Naive thymus-derived CD4-positive, alpha-beta T cell (primary cell): ENCODE measurements at regions not wholly inside any gene's neighbourhood (a gene's known extent, or its start where the extent isn't known, plus 50 kb on each side); places are given as distances from the start of the nearest gene placed in this dataset.

Experiments
- ATAC-seq: fragments of 150-1000 bp; cut with Tn5 transposase; 2 replicates; pipeline ENCODE4 v1.10.0; 2021; ENCODE audit warnings: mild to moderate bottlenecking, moderate library complexity
- CTCF ChIA-PET: fragments of 350-600 bp; sonication (Branson Sonifier 250); formaldehyde crosslinking; loops from one replicate; lab custom pipeline; 2021; ENCODE audit warnings: antibody characterized with exemption; lab: Charles Lee
- POLR2A ChIA-PET: fragments of 350-600 bp; sonication (Branson Sonifier 250); formaldehyde crosslinking; loops from one replicate; lab custom pipeline; 2021; ENCODE audit warnings: antibody characterized with exemption, inconsistent platforms; lab: Charles Lee
- DNase-seq, 9 donors: peaks; one replicate each; pipeline versions ENCODE4 v3.0.0 to v3.0.0-alpha.2; 2020 to 2022; ENCODE audit warnings: mixed read lengths in 1 of 9
- H3K27ac ChIP-seq: one replicate; pipeline ENCODE4 v1.7.0; 2013; ENCODE audit warnings: mild to moderate bottlenecking, low read depth, low read length, moderate library complexity
- H3K27me3 ChIP-seq, 2 donors: one replicate each; pipeline ENCODE4 v1.7.0; 2013; ENCODE audit warnings: low read length in 2 of 2, mild to moderate bottlenecking in 2 of 2, moderate library complexity in 2 of 2; ENCODE audit not compliant: control insufficient read depth in 2 of 2, insufficient read depth in 2 of 2
- H3K36me3 ChIP-seq, 3 experiments: 1 replicate in 2 of 3; 2 replicates in 1 of 3; pipeline ENCODE4 v1.7.0; 2013; ENCODE audit warnings: low read length in 3 of 3, mild to moderate bottlenecking in 3 of 3, moderate library complexity in 1 of 3; ENCODE audit not compliant: insufficient read depth in 3 of 3, control insufficient read depth in 2 of 3
- H3K4me1 ChIP-seq, 2 donors: one replicate each; pipeline ENCODE4 v1.7.0; 2013; ENCODE audit warnings: low read length in 2 of 2, mild to moderate bottlenecking in 2 of 2, moderate library complexity in 1 of 2; ENCODE audit not compliant: control insufficient read depth in 2 of 2, insufficient read depth in 2 of 2
- H3K4me3 ChIP-seq: 2 replicates; pipeline ENCODE4 v1.7.0; 2013; ENCODE audit warnings: mild to moderate bottlenecking, low read length
- H3K9me3 ChIP-seq, 3 experiments: 1 replicate in 2 of 3; 2 replicates in 1 of 3; pipeline ENCODE4 v1.7.0; 2013; ENCODE audit warnings: low read length in 3 of 3; ENCODE audit not compliant: control insufficient read depth in 2 of 3
- H3K27ac Mint-ChIP-seq, 9 donors: one replicate each; pipeline ENCODE4 v1.8.0; 2020 to 2022; ENCODE audit warnings: mixed read lengths in 9 of 9, mild to moderate bottlenecking in 8 of 9, moderate library complexity in 5 of 9, inconsistent platforms in 2 of 9
- H3K27me3 Mint-ChIP-seq, 5 donors: one replicate each; pipeline ENCODE4 v1.8.0; 2021 to 2022; ENCODE audit warnings: mixed read lengths in 5 of 5, mild to moderate bottlenecking in 1 of 5
- H3K36me3 Mint-ChIP-seq, 5 donors: one replicate each; pipeline ENCODE4 v1.8.0; 2020 to 2022; ENCODE audit warnings: mixed read lengths in 5 of 5, mild to moderate bottlenecking in 3 of 5, inconsistent platforms in 1 of 5
- H3K4me1 Mint-ChIP-seq, 7 donors: one replicate each; pipeline ENCODE4 v1.8.0; 2020 to 2022; ENCODE audit warnings: mixed read lengths in 7 of 7, mild to moderate bottlenecking in 3 of 7, inconsistent platforms in 1 of 7
- H3K4me3 Mint-ChIP-seq, 10 donors: one replicate each; pipeline ENCODE4 v1.8.0; 2020 to 2022; ENCODE audit warnings: mild to moderate bottlenecking in 10 of 10, mixed read lengths in 10 of 10, moderate library complexity in 6 of 10, inconsistent platforms in 2 of 10
- H3K9me3 Mint-ChIP-seq, 11 donors: one replicate each; pipeline ENCODE4 v1.8.0; 2020 to 2022; ENCODE audit warnings: mixed read lengths in 11 of 11, mild to moderate bottlenecking in 4 of 11, inconsistent platforms in 1 of 11, moderate library complexity in 1 of 11
- intact Hi-C, 2 donors: fragments of 100-400 bp; cut with micrococcal nuclease; formaldehyde crosslinking; loops; one replicate each; pipeline ENCODE4 v1.15.1; 2023

DNA sequence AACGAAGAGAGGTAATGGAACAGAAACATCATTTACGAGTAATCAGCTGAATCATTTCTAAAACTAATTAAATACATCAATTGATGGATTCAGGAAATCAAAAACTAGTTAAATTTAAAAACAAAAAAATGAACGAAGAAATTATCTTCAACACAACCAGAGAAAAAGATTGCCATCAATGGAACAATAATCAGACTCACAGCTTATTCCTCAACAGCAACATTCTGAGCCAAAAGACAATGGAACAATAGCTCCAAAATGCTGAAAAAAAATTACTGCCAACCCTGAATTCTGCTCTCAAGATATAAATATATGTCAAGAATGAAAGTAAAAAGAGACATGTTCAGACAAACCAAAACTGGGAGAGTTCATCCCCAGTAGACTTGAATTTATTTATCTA is 65.5 kb upstream of the KLF3 start:
- no peaks in the 10 kb centered on the region for H3K27me3 ChIP-seq
- intact Hi-C loops, result no loop called here
- no peaks in the 10 kb centered on the region for H3K4me1 ChIP-seq
- ChIA-PET POLR2A (interaction anchor here (0.7 to 1.0 kb wide), 3 partner anchors 15 to 23 kb away, joined by 3 to 6 read pairs (median 5); no protein-coding TSS in a partner anchor), CTCF (interaction anchor here (0.7 kb wide), 1 partner anchor 100 kb away, joined by 3 read pairs; no protein-coding TSS in a partner anchor)
- no peak for DNase-seq
- no peak overlapping the region for H3K27ac Mint-ChIP-seq
- H3K36me3 ChIP-seq, result no peaks in the 10 kb centered on the region
- no peak overlapping the region for H3K27ac ChIP-seq
- H3K4me3 Mint-ChIP-seq, result no peak overlapping the region
- H3K27me3 Mint-ChIP-seq, result peaks cover 0 to 5% (median 0%) of the 10 kb centered on the region in 5 donors
- H3K4me3 ChIP-seq, result no peak overlapping the region
- no peaks in the 10 kb centered on the region for H3K9me3 ChIP-seq
- no peaks in the 10 kb centered on the region for H3K36me3 Mint-ChIP-seq
- H3K9me3 Mint-ChIP-seq, result no peaks in the 10 kb centered on the region
- no peak for ATAC-seq
- H3K4me1 Mint-ChIP-seq, result peaks cover 0 to 16% (median 6%) of the 10 kb centered on the region in 7 donors

DNA sequence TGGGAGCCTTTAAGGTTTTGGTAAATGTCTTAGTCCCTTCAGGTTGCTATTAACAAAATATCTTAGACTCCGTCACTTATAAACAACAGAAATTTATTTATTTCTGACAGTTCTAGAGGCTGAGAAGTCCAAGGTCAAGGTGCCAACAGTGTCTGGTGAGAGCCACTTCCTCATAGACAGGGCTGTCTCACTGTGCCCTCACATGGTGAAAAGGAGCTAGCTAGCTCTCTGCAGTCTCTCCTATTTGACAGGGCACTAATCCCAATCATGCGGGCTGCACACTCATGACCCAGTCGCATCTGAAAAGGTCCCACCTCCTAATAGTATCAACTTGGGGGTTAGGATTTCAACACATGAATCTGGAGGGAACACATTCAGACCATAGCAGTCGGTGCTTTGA is 63.4 kb upstream of the KLF3 start:
- no peaks in the 10 kb centered on the region for H3K9me3 ChIP-seq
- H3K4me3 ChIP-seq, result no peak overlapping the region
- ATAC-seq, result peak; percentile 63
- DNase-seq, result no peak
- peaks cover 0 to 3% (median 0%) of the 10 kb centered on the region in 11 donors for H3K9me3 Mint-ChIP-seq
- H3K36me3 ChIP-seq, result no peaks in the 10 kb centered on the region
- H3K36me3 Mint-ChIP-seq, result peaks cover 0 to 10% (median 0%) of the 10 kb centered on the region in 5 donors
- POLR2A ChIA-PET, result no interaction called here
- H3K27me3 ChIP-seq, result no peaks in the 10 kb centered on the region
- H3K27ac Mint-ChIP-seq, result peak overlapping the region in 3 of 9 donors; percentile 22 to 56 (median 27)
- H3K4me1 ChIP-seq, result peaks cover 3 to 4% of the 10 kb centered on the region in 2 donors
- intact Hi-C loops, result loop anchor here (1.0 to 10.0 kb wide), 4 partner anchors 64 to 422 kb away; partner anchors contain the start of gene KLF3 (in 1 of the 2)
- CTCF ChIA-PET, result interaction anchor here (0.8 kb wide), 1 partner anchor 74 kb away, joined by 4 read pairs; no protein-coding TSS in a partner anchor
- no peak overlapping the region for H3K4me3 Mint-ChIP-seq
- H3K27ac ChIP-seq, result no peak overlapping the region
- peaks cover 0 to 8% (median 0%) of the 10 kb centered on the region in 5 donors for H3K27me3 Mint-ChIP-seq
- peaks cover 16 to 32% (median 18%) of the 10 kb centered on the region in 7 donors for H3K4me1 Mint-ChIP-seq

DNA sequence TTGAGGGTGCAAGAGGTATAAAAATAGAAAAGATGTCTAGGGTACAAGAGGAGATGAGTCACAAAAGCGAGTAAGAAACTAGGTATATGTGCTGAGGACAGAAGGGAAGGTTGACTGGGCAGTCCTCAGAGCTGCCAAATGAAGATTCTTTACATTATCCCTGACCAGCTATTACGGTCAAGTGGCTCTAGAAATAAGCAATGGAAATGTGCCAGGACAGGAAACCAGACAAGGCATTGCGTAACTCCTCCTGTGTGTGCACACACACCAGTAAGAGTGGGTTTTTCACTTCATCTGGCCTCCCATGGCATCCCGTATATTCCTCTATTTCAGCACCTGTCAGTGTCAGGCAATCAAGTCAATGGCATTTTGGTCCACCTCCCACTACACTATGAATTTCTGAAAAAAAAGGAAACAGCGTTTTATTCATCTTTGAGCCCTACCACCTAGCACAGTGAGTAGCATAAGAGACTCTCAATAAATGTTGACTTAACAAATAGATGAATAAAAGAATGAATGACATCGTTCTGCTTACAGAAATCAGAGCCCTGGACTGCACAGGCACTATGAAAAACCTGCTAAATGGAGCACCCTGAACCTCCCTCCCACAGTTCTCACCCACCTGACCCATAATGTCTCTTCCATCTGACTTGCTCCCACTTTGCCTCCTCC is 62.6 kb upstream of the KLF3 start:
- H3K27ac ChIP-seq, result no peak overlapping the region
- intact Hi-C loops, result loop anchor here (2.0 to 10.0 kb wide), 2 partner anchors 63 to 423 kb away; partner anchors contain the start of gene KLF3 (in 1 of the 2)
- no peak overlapping the region for H3K4me3 Mint-ChIP-seq
- H3K36me3 ChIP-seq, result no peaks in the 10 kb centered on the region
- H3K27ac Mint-ChIP-seq, result peak overlapping the region in 4 of 9 donors; percentile 18 to 27 (median 20)
- H3K27me3 Mint-ChIP-seq, result peaks cover 0 to 10% (median 0%) of the 10 kb centered on the region in 5 donors
- H3K4me1 Mint-ChIP-seq, result peaks cover 16 to 40% (median 24%) of the 10 kb centered on the region in 7 donors
- H3K9me3 ChIP-seq, result no peaks in the 10 kb centered on the region
- ChIA-PET CTCF (interaction anchor here (0.8 kb wide), 1 partner anchor 74 kb away, joined by 4 read pairs; no protein-coding TSS in a partner anchor), POLR2A (no interaction called here)
- DNase-seq (no peak), ATAC-seq (no peak)
- H3K4me1 ChIP-seq, result peaks cover 5% of the 10 kb centered on the region in 2 donors
- peaks cover 0 to 10% (median 0%) of the 10 kb centered on the region in 5 donors for H3K36me3 Mint-ChIP-seq
- H3K4me3 ChIP-seq, result no peak overlapping the region
- H3K9me3 Mint-ChIP-seq, result peaks cover 0 to 3% (median 0%) of the 10 kb centered on the region in 11 donors
- H3K27me3 ChIP-seq, result no peaks in the 10 kb centered on the region

DNA sequence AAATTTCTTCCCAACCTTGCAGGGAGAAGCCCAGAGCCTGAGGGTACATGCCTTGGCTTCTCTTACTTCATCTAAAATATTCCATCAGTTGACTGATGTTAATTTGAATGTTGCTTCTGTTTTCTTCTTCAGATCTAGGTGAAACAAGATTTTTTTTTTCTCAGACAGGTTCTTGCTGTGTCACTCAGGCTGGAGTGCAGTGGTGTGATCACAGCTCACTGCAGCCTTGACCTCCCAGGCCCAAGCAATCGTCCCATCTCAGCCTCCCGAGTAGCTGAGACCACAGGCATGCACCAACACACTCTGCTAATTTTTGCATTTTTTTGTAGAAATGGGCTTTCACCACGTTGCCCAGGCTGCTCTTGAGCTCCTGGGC is 62.1 kb upstream of the KLF3 start:
- H3K27ac ChIP-seq, result no peak overlapping the region
- intact Hi-C loops, result loop anchor here (2.0 to 10.0 kb wide), 2 partner anchors 63 to 423 kb away; partner anchors contain the start of gene KLF3 (in 1 of the 2)
- ATAC-seq (no peak), DNase-seq (no peak)
- H3K4me3 Mint-ChIP-seq, result no peak overlapping the region
- peaks cover 0 to 10% (median 0%) of the 10 kb centered on the region in 5 donors for H3K27me3 Mint-ChIP-seq
- CTCF ChIA-PET, result interaction anchor here (0.7 kb wide), 1 partner anchor 32 kb away, joined by 3 read pairs; no protein-coding TSS in a partner anchor
- peaks cover 0 to 10% (median 0%) of the 10 kb centered on the region in 5 donors for H3K36me3 Mint-ChIP-seq
- peak overlapping the region in 3 of 9 donors; percentile 18 for H3K27ac Mint-ChIP-seq
- H3K27me3 ChIP-seq, result no peaks in the 10 kb centered on the region
- H3K9me3 ChIP-seq, result no peaks in the 10 kb centered on the region
- no peaks in the 10 kb centered on the region for H3K36me3 ChIP-seq
- H3K9me3 Mint-ChIP-seq, result peaks cover 0 to 3% (median 0%) of the 10 kb centered on the region in 11 donors
- H3K4me1 ChIP-seq, result peaks cover 5% of the 10 kb centered on the region in 2 donors
- peaks cover 20 to 46% (median 29%) of the 10 kb centered on the region in 7 donors for H3K4me1 Mint-ChIP-seq
- H3K4me3 ChIP-seq, result no peak overlapping the region
- POLR2A ChIA-PET, result no interaction called here

DNA sequence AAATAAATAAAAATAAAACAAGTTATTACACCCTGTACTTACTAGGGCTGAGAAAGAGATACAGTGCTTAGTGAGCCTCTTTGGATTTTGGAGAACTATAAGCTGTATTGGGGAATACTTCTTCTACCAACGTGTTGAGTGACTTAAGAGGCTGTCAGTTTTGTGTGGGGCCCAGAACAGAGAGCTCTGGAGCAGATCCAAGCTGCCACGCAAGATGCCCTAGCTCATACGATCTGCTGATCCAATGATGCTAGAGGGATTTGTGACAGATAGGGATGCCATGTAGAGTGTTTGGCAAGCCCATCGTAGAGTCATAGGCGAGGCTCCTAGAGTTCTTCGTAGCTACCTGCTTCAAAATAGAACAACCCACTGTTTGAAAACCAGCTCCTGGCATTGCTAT is 60.3 kb upstream of the KLF3 start:
- H3K27ac ChIP-seq, result no peak overlapping the region
- ATAC-seq (no peak), DNase-seq (no peak)
- peaks cover 5% of the 10 kb centered on the region in 2 donors for H3K4me1 ChIP-seq
- no peaks in the 10 kb centered on the region for H3K36me3 ChIP-seq
- H3K4me3 ChIP-seq, result no peak overlapping the region
- peaks cover 0 to 10% (median 0%) of the 10 kb centered on the region in 5 donors for H3K36me3 Mint-ChIP-seq
- POLR2A ChIA-PET, result interaction anchor here (1.1 to 2.0 kb wide), 3 partner anchors 9 to 65 kb away, joined by 4 to 6 read pairs (median 5); no protein-coding TSS in a partner anchor
- H3K27me3 Mint-ChIP-seq, result peaks cover 0 to 10% (median 0%) of the 10 kb centered on the region in 5 donors
- H3K27ac Mint-ChIP-seq, result peak overlapping the region in 1 of 9 donors; percentile 16
- H3K27me3 ChIP-seq, result no peaks in the 10 kb centered on the region
- CTCF ChIA-PET, result interaction anchor here (0.6 to 1.4 kb wide), 2 partner anchors 18 to 283 kb away, joined by 5 read pairs; no protein-coding TSS in a partner anchor
- H3K4me1 Mint-ChIP-seq, result peaks cover 22 to 50% (median 40%) of the 10 kb centered on the region in 7 donors
- peaks cover 0 to 3% (median 0%) of the 10 kb centered on the region in 11 donors for H3K9me3 Mint-ChIP-seq
- no peaks in the 10 kb centered on the region for H3K9me3 ChIP-seq
- no peak overlapping the region for H3K4me3 Mint-ChIP-seq
- intact Hi-C loops, result loop anchor here in 1 of 2 donors (10.0 kb wide), 1 partner anchor 61 kb away; the partner anchor contains the start of gene KLF3

DNA sequence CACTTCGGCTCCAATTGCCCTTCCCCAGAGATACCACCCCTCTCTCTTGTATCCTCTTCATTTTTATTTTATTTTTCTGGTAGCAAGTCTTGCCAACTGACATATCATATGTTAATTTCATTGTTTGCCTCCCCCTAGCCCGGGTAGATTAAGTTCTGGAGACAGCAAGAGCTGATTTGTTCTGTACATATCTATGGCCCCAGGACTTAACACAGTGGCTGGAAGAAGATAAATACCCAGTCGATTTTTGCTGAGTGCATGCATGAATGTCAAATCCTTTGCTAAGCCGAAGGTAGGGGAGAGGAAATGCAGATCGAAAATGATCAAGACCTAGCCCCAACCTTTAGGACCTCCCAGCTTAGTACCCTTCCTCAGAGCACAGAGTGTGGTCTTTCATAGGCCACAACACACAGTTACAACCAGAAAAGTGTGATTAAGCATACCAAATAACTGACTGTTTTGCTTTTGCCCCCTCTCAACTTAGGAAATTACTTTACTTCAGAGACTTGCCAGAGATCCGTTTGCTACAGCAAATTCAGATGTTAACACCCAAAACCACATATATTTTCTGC is 58.7 kb upstream of the KLF3 start:
- ATAC-seq, result no peak
- no peak for DNase-seq
- Mint-ChIP-seq H3K4me3 (peak overlapping the region in 4 of 10 donors; percentile 6 to 18 (median 14)), H3K36me3 (peaks cover 0 to 10% (median 2%) of the 10 kb centered on the region in 5 donors), H3K27me3 (peaks cover 0 to 8% (median 0%) of the 10 kb centered on the region in 5 donors), H3K9me3 (peaks cover 0 to 3% (median 0%) of the 10 kb centered on the region in 11 donors), H3K27ac (peak overlapping the region in 7 of 9 donors; percentile 16 to 55 (median 45)), H3K4me1 (peaks cover 28 to 60% (median 44%) of the 10 kb centered on the region in 7 donors)
- ChIA-PET POLR2A (interaction anchor here (1.1 to 1.4 kb wide), 2 partner anchors 16 to 17 kb away, joined by 3 to 4 read pairs; no protein-coding TSS in a partner anchor), CTCF (interaction anchor here (1.4 kb wide), 1 partner anchor 284 kb away, joined by 5 read pairs; no protein-coding TSS in a partner anchor)
- intact Hi-C loops, result loop anchor here in 1 of 2 donors (10.0 kb wide), 1 partner anchor 60 kb away; the partner anchor contains the start of gene KLF3
- no peaks in the 10 kb centered on the region for H3K36me3 ChIP-seq
- H3K4me1 ChIP-seq, result peaks cover 5 to 13% of the 10 kb centered on the region in 2 donors
- no peaks in the 10 kb centered on the region for H3K27me3 ChIP-seq
- no peaks in the 10 kb centered on the region for H3K9me3 ChIP-seq
- no peak overlapping the region for H3K27ac ChIP-seq
- H3K4me3 ChIP-seq, result no peak overlapping the region
